ENCODE measurements at regions not wholly inside any gene's neighbourhood (a gene's known extent, or its start where the extent isn't known, plus 50 kb on each side); places are given as distances from the start of the nearest gene placed in this dataset.

DNA sequence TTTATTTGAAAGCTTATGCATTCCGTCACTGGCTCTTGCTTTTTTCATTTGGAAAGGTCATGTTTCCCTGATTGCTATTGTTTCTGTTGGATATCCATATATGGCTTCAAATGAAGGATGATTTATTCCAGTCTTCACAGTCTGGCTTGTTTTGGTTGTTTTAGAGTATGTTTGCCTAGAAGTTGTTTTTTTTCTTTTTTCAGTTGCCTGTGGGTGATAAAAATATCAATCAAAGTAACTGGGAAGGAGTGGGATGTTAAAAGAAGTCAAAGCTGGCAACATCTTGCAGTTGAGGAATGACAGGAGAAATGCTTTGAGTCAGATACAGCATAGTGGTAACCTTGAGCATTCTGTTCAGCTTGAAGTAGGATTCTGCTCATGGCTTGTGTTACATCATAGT, 610.5 kb downstream of the PLOD2 start:
- TF ChIP-seq ZNF274 (IDR thresholded peaks at IDR 0.05; ENCODE audit: low read depth, low read length) = no peak
- TF ChIP-seq YY1 (IDR thresholded peaks at IDR 0.05; ENCODE audit: insufficient read depth, insufficient read length) = no peak

All from NT2/D1 (cell line).